AML-193 (cell line): ENCODE measurements at regions not wholly inside any gene's neighbourhood (a gene's known extent, or its start where the extent isn't known, plus 50 kb on each side); places are given as distances from the start of the nearest gene placed in this dataset.
"Not testable (repeated sequence)": the region's sequence is repeated elsewhere in the genome, so short reads cannot be mapped to it uniquely, and the experiment has no call there.

ENCODE experiments used
- DNase-seq, 2 experiments: peaks; one replicate each; lab custom pipeline; 2025; lab: John Stamatoyannopoulos, UW

GRCh38 chr12:28023156-28023887 lies 50.8 kb upstream of the PTHLH start:
- no peak for DNase-seq

DNA sequence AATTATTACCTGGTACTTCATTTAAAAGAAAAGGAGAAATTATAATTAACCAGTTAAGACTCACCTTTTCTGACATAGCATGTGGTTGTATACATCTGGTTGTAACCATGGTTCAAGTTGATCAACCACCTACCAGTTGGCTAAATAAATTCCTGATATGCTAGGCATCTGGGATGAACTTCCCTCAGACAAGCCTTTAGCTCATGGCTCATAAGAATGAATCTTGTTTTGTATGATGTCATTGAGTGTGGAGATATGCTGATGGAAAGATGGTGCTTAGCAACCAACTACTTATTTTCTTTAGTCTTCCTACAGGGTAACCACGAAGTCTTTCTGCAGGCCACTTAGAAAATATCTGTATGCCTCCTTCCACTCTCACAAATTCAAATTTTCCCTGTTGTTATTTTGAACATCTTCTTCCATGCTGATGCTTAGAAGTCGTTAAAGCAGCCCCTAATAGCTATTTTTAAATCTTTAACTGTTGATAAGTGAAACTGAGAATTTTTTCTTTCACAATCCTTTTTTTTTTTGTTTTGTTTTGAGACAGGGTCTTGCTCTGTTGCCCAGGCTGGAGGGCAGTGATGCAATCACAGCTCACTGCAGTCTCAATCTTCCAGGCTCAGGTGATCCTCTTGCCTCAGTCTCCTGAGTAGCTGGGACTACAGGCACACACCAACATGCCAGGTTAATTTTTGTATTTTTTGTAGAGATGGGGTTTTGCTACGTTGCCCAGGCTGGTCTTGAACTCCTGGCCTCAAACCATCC lies 51.9 kb upstream of the PTHLH start:
- no peak for DNase-seq

GRCh38 chr12:28025821-28026505 lies 53.4 kb upstream of the PTHLH start:
- DNase-seq: no peak

DNA sequence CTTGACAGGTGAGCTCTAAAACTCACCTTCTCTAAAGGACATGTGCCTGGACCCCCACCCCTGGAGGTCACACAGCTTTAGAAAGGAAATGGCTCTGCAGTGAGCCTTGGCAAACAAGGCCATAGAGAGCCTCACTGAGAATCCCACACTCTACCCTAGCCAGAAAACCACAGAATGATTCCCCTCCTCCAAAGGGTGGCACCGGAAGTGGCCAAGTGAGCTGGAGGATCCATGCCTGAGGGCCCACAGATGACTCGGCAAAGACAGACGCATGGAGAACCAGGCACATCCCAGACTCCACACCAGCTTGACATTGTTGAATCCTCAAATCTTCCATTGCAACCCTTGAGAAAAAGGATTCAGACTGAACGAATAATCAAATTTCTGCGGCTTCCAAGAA lies 54.2 kb upstream of the PTHLH start:
- no peak for DNase-seq

DNA sequence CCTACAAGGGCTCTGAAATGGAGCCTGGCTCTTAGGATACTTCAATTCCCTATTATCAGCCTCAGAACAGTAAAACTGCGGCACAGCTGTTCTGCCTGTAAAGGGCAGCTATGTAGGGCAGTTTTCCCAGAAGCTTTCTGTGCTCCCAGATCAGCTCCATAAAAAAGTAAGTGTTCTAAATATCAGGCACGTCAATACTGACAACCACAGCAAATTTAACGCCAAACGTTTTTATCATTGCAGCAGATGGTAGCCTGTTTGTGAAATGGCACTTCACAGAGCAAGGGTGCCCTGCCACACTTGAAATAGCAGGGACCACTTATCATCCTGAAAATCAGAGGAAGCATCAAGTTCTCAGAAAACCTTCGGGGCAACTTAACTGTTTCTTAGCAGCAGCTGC lies 54.8 kb upstream of the PTHLH start:
- DNase-seq: no peak

DNA sequence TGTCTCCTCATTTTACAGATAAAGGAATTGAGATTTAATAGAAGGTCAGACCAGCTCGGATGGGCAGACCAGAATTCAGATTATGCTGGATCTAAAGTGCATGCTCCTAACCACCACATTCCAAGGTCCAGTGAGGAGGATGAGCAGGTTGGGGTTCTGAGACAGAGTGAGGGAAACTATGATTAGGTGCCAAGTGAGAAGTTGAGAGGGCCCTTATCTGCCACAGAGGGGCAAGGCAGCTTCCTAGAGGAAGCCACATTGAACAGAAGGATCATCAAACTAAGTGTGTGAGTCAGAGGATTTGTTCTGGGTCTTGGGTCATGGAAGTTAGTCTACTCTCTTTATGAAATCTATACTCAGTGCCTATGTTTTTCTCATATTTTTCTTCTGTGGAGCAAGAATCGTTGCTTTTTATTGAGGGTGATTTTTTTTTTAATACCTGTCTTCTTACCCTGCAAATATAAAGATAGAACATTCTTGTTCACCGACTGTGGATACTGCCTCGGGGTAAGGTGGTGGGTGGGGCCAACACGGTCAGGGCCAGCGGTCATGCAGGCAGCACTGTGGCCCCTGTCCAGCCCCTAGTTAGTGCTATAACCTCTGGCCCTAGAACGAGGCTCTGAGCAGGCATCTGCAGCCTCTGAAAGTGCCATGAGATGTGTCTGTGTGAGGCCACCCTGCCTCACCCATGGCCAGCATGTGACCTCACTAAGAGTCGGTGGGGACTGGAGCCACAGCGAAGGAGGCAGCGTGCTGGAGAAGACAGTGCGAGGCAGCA lies 55.6 kb upstream of the PTHLH start:
- no peak for DNase-seq

- no peak for DNase-seq
Observed at GRCh38 chr12:28032811-28033537, 60.4 kb upstream of the PTHLH start.

DNA sequence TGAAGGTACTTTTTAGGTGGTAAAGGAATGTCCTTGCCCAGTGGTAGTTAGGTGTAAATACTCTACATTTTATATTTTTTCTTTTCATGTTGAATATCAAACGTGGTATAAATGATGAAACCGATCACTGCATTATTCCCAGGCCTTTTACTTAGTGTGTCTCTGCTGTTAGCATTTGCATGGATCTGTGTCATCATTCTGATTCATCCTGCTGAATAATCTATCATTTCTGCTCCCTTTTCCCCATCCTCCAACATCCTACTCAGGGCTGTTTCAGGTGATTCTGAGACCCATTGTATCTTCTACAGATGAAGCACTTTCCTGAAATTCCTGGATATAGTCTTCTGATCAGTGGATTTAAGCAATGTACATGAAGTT lies 61.0 kb upstream of the PTHLH start:
- no peak for DNase-seq

DNA sequence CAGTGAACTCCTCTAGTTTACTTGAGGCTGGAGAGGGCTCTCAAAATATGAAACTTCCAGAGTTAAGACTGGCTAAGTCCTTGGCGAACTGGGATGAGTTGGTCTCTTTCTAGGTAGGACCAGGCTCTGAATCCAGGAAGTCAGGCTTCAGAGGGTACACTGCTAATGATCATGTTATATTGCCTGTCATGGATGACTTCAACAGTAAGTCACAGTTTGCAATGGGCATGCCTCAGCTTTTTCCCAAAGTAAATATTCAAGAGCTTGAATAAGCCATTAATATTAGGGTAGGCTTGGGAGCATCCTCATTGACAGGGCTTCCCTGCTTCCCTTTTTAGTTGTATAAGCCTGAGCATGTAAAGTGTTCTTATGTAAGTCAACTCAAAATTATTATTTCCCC lies 61.7 kb upstream of the PTHLH start:
- DNase-seq: no peak

- no peak for DNase-seq
Observed at GRCh38 chr12:28035500-28035899, 63.0 kb upstream of the PTHLH start.

DNA sequence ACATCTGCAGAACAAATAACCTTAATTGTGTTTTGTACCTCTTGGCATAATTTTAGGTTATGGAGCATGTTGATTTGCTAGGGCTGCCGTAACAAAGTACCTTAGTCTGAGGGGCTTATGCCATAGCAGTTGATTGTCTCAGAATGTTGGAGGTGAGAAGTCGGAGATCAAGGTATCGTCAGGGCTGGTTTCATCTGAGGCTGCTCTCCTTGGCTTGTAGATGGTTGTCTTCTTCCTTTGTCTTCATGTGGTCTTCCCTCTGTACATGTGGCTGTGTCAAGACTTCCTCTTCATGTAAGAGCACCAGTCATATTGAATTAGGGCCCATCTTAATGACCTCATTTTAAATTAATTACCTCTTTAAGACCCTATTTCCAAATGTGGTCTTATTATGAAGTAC lies 64.4 kb upstream of the PTHLH start:
- DNase-seq: no peak

GRCh38 chr12:28040246-28040645 lies 67.7 kb upstream of the PTHLH start:
- no peak for DNase-seq

DNA sequence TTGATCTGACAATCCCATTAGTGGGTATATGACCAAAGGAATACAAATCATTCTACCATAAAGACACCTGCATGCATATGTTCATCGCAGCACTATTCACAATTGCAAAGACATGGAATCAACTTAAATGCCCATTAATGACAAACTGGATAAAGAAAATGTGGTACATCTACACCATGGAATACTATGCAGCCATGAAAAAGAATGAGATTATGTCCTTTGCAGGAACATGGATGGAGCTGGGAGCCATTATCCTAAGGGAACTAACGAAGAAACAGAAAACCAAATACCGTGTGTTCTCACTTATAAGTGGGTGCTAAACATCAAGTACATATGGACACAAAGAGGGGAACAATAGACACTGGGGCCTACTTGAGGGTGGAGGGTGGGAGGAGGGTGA lies 74.1 kb upstream of the PTHLH start:
- not testable (repeated sequence) for DNase-seq

DNA sequence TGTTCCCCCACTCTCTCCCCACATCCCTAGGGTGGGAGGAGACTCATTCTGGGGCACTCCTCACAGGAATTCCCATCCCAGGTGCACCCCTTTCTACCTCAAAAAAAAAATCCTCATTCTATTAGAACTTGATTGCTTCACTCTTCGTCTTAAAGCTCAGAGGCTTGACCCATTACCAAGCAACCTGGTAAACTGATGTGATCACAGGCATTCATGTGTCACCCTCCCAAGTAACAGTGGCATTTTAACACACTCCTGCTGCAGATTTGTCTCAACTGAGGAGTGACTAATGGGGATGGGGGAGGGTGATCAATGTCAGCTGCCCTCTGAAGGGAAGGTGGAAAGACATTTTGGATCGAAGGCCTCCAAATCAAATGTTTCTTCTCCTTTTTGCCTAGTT lies 78.1 kb upstream of the PTHLH start:
- DNase-seq: no peak

DNA sequence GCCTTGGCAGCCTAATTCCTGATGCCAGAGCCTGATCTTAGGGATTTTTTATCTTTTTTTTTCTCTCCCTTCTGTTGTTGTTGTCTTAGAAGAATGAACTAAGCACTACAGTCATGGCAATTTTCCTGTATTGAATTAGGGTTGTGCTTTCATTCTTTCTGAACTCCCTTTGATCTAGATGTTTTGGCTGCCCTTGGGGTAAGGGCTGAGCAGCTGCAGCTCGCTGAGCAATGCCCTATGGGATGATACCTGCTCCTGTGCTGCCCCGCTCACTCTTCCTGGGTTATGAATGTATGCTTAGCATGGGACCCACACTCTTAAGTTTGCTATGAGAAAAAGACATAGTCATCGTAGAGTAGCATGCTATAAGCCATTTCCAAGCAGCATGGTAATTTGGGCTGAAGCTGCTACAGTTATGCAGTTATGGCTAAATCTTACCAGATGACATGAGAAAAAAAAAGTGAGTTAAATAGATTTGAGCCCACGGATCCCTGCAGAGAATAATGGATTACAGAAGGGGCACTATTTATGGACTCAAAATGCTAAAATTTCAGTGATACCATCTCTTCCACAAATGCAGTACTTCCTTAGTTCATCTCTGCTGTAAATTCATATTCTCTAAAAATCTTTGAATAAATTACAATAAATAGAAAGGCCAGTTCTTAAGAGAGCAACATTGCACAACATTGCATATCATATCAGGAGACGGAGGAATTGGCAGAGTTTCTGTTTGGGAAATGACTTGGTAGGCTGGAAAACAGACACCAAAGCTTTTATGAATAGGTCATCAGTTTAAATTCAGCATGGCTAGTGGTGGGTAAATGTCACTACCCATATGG lies 79.2 kb upstream of the PTHLH start:
- DNase-seq: no peak

DNA sequence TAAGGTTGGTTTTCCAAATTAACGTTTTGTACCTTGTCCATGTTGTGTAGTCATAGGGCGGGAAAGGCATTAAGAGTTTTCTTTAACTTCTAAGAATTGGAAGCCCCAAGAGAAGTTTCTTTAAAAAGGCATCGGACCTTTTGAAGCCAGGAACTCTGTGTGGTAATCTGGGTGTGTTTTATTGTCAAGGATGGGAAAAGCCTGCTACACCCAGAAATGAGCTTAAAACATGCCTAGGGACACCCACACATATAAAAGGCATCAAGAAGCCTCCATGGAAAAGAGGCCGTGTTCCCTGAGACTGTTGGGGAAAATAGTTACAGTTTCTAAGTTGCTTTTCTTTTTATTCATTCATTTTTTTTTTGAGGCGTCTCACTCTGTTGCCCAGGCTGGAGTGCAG lies 81.0 kb upstream of the PTHLH start:
- no peak for DNase-seq

DNA sequence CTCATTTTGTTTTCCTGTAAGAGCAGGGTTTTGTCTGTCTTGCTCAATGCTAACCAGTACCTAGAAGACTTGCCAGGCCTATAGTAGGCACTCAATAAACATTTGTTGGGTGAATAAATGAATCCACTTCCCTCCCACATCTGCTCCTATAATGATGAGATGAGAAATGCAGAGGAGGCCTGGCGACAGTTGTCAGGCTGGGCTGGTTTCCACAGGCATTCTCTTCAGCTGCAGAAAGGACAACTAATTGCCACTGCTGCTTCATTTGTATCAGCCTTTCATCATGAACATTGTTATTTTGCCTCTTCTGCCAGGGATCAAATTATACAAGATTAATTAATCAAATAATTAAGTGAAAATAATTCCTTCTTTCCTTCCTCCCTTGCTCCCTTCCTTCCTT lies 82.0 kb upstream of the PTHLH start:
- DNase-seq: no peak

DNA sequence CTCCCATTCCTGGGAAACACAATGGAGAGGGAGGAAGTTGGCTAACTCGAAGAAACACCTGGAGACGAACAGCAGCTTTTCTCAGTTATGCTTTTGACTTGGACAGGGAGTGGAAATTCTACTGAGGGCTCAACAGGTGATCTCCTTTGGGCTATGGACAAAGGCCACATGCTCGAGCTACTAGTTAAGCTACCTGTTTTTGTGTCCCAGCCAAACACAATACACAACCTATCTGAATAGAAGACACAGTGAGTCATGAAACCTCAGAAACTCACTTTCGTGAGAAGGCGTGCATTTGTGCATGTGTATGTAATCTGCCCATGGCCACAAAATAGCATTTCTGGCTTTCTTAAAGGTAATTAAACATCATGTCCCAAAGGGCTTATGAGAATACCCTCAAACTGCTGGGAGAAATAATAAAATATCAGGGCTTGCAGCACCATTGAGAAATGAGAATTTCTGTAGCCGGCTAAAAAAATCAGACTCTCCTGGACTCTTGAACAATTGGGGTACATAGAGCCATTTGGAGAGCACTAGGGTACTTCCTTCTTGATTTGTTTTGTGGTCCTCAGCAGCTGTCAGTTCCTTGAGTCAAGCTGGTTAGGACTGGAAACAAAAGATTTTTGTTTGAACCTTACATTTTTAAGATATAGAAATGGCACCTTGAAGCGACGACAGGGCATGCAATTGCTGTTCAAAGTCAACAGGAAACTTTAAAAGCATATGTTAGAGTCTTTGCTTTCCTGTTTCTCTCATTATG lies 85.5 kb upstream of the PTHLH start:
- DNase-seq: no peak

DNA sequence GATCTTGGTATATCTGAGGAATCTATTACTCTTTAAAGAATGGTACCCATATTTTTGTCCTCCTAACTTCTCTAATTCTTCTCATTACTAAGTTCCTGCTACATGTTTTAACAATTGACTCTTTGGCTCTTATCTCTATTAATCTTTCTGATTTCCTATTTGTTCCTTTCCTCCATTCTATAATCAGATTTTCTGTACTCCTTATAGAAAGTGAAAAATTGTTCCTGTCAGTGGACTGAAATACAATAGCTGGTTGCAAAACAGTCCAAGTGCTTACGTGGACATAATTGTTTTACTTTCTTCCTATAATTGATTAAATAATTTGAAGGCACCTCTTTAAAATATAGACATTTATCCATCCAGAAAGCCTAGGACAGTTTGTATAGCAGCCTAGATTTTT lies 86.7 kb upstream of the PTHLH start:
- DNase-seq: no peak

DNA sequence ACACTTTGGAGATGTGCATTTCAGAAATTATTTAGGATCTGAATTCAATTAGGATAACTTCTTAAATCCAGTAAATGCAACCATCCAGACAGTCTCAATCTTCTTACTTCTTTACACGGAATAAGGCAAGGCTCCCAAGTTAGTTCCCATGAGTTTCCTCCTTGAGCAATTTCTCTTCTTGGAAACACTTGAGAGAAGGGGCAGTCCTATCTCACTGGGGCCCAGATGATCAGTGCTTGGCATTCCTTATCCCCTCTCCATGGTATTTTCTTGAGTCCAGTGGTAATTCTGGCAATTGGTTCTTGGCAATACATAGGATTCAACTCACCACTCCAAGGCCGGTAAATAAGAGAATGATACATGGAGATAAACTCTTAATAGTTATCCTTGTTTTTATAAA lies 87.1 kb upstream of the PTHLH start:
- no peak for DNase-seq
